ENCODE measurements at regions not wholly inside any gene's neighbourhood (a gene's known extent, or its start where the extent isn't known, plus 50 kb on each side); places are given as distances from the start of the nearest gene placed in this dataset.

- ChIA-PET CTCF (no interaction called here), POLR2A (interaction anchor here (0.5 kb wide), 1 partner anchor 337 kb away, joined by 4 read pairs; no protein-coding TSS in a partner anchor)
- no peaks in the 10 kb centered on the region for H3K4me1 ChIP-seq (ENCODE audit: control insufficient read depth, insufficient read depth, low read length)
- H3K4me3 ChIP-seq (ENCODE audit: low read depth, low read length): no peak overlapping the region
- TF ChIP-seq ZNF488 (tag by site-specific recombination; IDR thresholded peaks at IDR 0.05) (no peak), ZNF280D (tag by site-specific recombination; IDR thresholded peaks at IDR 0.05) (peak; percentile 91), SETDB1 (IDR thresholded peaks at IDR 0.05; ENCODE audit: insufficient read length, low read length) (peak; percentile 55), ZNF580 (tag by site-specific recombination; IDR thresholded peaks at IDR 0.05) (peak; percentile 85)
- H3K27ac ChIP-seq (ENCODE audit: extremely low read depth, low read depth, low read length): no peak overlapping the region
- H3K36me3 ChIP-seq (ENCODE audit: control insufficient read depth in 2 of 2, insufficient read depth in 1 of 2, low read length in 2 of 2): no peaks in the 10 kb centered on the region
- no peaks in the 10 kb centered on the region for H3K9me3 ChIP-seq (ENCODE audit: control insufficient read depth, insufficient read depth, low read depth, low read length)
These were observed 216.5 kb downstream of the LY86 start for GRCh38 chr6:6804843-6805615.

GRCh38 chr6:6806844-6807518 lies 218.5 kb downstream of the LY86 start:
- POLR2A ChIA-PET: no interaction called here
- no peak for TF ChIP-seq ZNF169 (tag by site-specific recombination; IDR thresholded peaks at IDR 0.05)
- TF ChIP-seq SCRT2 (tag by site-specific recombination; IDR thresholded peaks at IDR 0.05): no peak
- TF ChIP-seq ZNF341 (tag by site-specific recombination; IDR thresholded peaks at IDR 0.05; ENCODE audit: low read depth): no peak
- TF ChIP-seq ZNF121 (tag by site-specific recombination; IDR thresholded peaks at IDR 0.05): no peak
- CTCF ChIA-PET: interaction anchor here (0.7 to 1.3 kb wide), 3 partner anchors 19 to 453 kb away, joined by 3 to 5 read pairs (median 3); no protein-coding TSS in a partner anchor
- no peak overlapping the region for H3K27ac ChIP-seq (ENCODE audit: extremely low read depth, low read depth, low read length)
- H3K36me3 ChIP-seq (ENCODE audit: control insufficient read depth in 2 of 2, insufficient read depth in 1 of 2, low read length in 2 of 2): no peaks in the 10 kb centered on the region
- H3K4me3 ChIP-seq (ENCODE audit: low read depth, low read length): no peak overlapping the region
- H3K4me1 ChIP-seq (ENCODE audit: control insufficient read depth, insufficient read depth, low read length): no peaks in the 10 kb centered on the region; the same call in 1 of the 2 replicates
- H3K9me3 ChIP-seq (ENCODE audit: control insufficient read depth, insufficient read depth, low read depth, low read length): no peaks in the 10 kb centered on the region

GRCh38 chr6:6808343-6808742 lies 219.8 kb downstream of the LY86 start:
- CTCF ChIA-PET: interaction anchor here (1.3 kb wide), 1 partner anchor 49 kb away, joined by 5 read pairs; no protein-coding TSS in a partner anchor
- POLR2A ChIA-PET: no interaction called here
- Histone ChIP-seq H3K36me3 (ENCODE audit: control insufficient read depth in 2 of 2, insufficient read depth in 1 of 2, low read length in 2 of 2) (no peaks in the 10 kb centered on the region), H3K4me1 (ENCODE audit: control insufficient read depth, insufficient read depth, low read length) (no peaks in the 10 kb centered on the region; the same call in 1 of the 2 replicates), H3K4me3 (ENCODE audit: low read depth, low read length) (no peak overlapping the region), H3K9me3 (ENCODE audit: control insufficient read depth, insufficient read depth, low read depth, low read length) (no peaks in the 10 kb centered on the region), H3K27ac (ENCODE audit: extremely low read depth, low read depth, low read length) (no peak overlapping the region)
- TF ChIP-seq ZNF202 (tag by site-specific recombination; IDR thresholded peaks at IDR 0.05; ENCODE audit: borderline replicate concordance) (no peak), ZSCAN23 (tag by site-specific recombination; IDR thresholded peaks at IDR 0.05) (no peak), ZFHX2 (tag by site-specific recombination; conservative IDR thresholded peaks at IDR 0.05) (no peak), ZNF580 (tag by site-specific recombination; IDR thresholded peaks at IDR 0.05) (no peak), ZNF362 (tag by site-specific recombination; IDR thresholded peaks at IDR 0.05) (no peak), ZFP69B (tag by site-specific recombination; IDR thresholded peaks at IDR 0.05) (no peak), TSHZ1 (tag by site-specific recombination; IDR thresholded peaks at IDR 0.05; ENCODE audit: borderline replicate concordance) (no peak), PRDM4 (tag by site-specific recombination; IDR thresholded peaks at IDR 0.05) (no peak), MZF1 (tag by site-specific recombination; IDR thresholded peaks at IDR 0.05; ENCODE audit: borderline replicate concordance) (no peak)

All from HEK293 (cell line).